IMR-90 (cell line): ENCODE measurements at regions not wholly inside any gene's neighbourhood (a gene's known extent, or its start where the extent isn't known, plus 50 kb on each side); places are given as distances from the start of the nearest gene placed in this dataset.

Experiments
- ATAC-seq: fragments of 200-7000 bp; cut with Tn5 transposase; 2 replicates; pipeline ENCODE4 v1.9.1; 2020; ENCODE audit warnings: low read depth, mild to moderate bottlenecking, moderate library complexity
- BruUV-seq: library from RNA; stranded (reverse); fragments of 400-500 nt; replicated peaks from 2 replicates; lab custom pipeline; 2021; lab: Mats Ljungman, UMichigan
- CTCF ChIA-PET: fragments of 300-600 bp; formaldehyde crosslinking; extraction: SDS; loops from one replicate; lab custom pipeline; 2021; ENCODE audit warnings: antibody characterized with exemption; lab: Yijun Ruan, JAX
- POLR2A ChIA-PET: fragments of 300-600 bp; sonication (Branson Sonifier 250); formaldehyde crosslinking; loops from one replicate; lab custom pipeline; 2022; ENCODE audit warnings: antibody characterized with exemption; ENCODE audit not compliant: unreplicated experiment; lab: Charles Lee
- DNase-seq: peaks from one replicate; pipeline ENCODE4 v3.0.0; 2013
- H2AFZ ChIP-seq: replicated peaks from 2 replicates; pipeline ENCODE3; 2013; ENCODE audit warnings: low read length, mild to moderate bottlenecking; ENCODE audit not compliant: poor library complexity
- H2AK5ac ChIP-seq: 2 replicates; pipeline ENCODE4 v1.6.1; 2013; ENCODE audit warnings: low read depth, low read length, inconsistent platforms
- H2AK9ac ChIP-seq: replicated peaks from 2 replicates; pipeline ENCODE3; 2013; ENCODE audit warnings: mild to moderate bottlenecking, low read depth, low read length, moderate library complexity; ENCODE audit not compliant: poor library complexity
- H2BK120ac ChIP-seq: 2 replicates; pipeline ENCODE4 v1.6.1; 2013; ENCODE audit warnings: low read depth, low read length, inconsistent platforms
- H2BK15ac ChIP-seq: 3 replicates; pipeline ENCODE4 v1.6.1; 2013; ENCODE audit warnings: low read depth, low read length, inconsistent platforms
- H2BK20ac ChIP-seq: 2 replicates; pipeline ENCODE4 v1.6.1; 2013; ENCODE audit warnings: low read depth, mild to moderate bottlenecking, inconsistent platforms, low read length, moderate library complexity
- H2BK5ac ChIP-seq: 2 replicates; pipeline ENCODE4 v1.6.1; 2013; ENCODE audit warnings: mild to moderate bottlenecking, low read depth, low read length, inconsistent platforms; ENCODE audit not compliant: poor library complexity, severe bottlenecking
- H3K14ac ChIP-seq: replicated peaks from 2 replicates; pipeline ENCODE4 v1.6.1; 2013; ENCODE audit warnings: low read depth, low read length, inconsistent platforms
- H3K18ac ChIP-seq: 2 replicates; pipeline ENCODE4 v1.6.1; 2013; ENCODE audit warnings: low read depth, low read length, control low read depth
- H3K23ac ChIP-seq: 2 replicates; pipeline ENCODE4 v1.6.1; 2013; ENCODE audit warnings: low read depth, low read length, inconsistent platforms
- H3K27ac ChIP-seq: 2 replicates; pipeline ENCODE4 v1.5.1; 2013; ENCODE audit warnings: mild to moderate bottlenecking, control low read depth, low read length; ENCODE audit not compliant: insufficient read depth
- H3K27me3 ChIP-seq: 2 replicates; pipeline ENCODE4 v1.6.1; 2013; ENCODE audit warnings: low read length; ENCODE audit not compliant: control insufficient read depth, insufficient read depth
- H3K36me3 ChIP-seq: 2 replicates; pipeline ENCODE4 v1.6.1; 2013; ENCODE audit warnings: low read length, mixed read lengths; ENCODE audit not compliant: control insufficient read depth, insufficient read depth
- H3K4ac ChIP-seq: 2 replicates; pipeline ENCODE4 v1.6.1; 2013; ENCODE audit warnings: low read depth, low read length, inconsistent platforms
- H3K4me1 ChIP-seq: 2 replicates; pipeline ENCODE4 v1.6.1; 2013; ENCODE audit warnings: low read length, mixed read lengths; ENCODE audit not compliant: control insufficient read depth, insufficient read depth
- H3K4me2 ChIP-seq: 2 replicates; pipeline ENCODE4 v1.6.1; 2013; ENCODE audit warnings: low read depth, mild to moderate bottlenecking, control low read depth, low read length, moderate library complexity
- H3K4me3 ChIP-seq: 2 replicates; pipeline ENCODE4 v1.5.1; 2013; ENCODE audit warnings: low read depth, mild to moderate bottlenecking, control low read depth, low read length, moderate library complexity; ENCODE audit not compliant: insufficient read depth
- H3K56ac ChIP-seq: 2 replicates; pipeline ENCODE4 v1.6.1; 2013; ENCODE audit warnings: low read length, inconsistent platforms; ENCODE audit not compliant: insufficient read depth; ENCODE audit errors: extremely low read depth
- H3K79me1 ChIP-seq, 2 experiments: 2 replicates each; pipeline ENCODE4 v1.6.1; 2013; ENCODE audit warnings: low read length in 2 of 2, inconsistent platforms in 1 of 2, low read depth in 1 of 2
- H3K9ac ChIP-seq: 2 replicates; pipeline ENCODE4 v1.6.1; 2013; ENCODE audit warnings: low read depth, low read length, control low read depth
- H3K9me1 ChIP-seq: 2 replicates; pipeline ENCODE4 v1.6.1; 2013; ENCODE audit warnings: low read length, inconsistent platforms; ENCODE audit not compliant: insufficient read depth
- H3K9me3 ChIP-seq: 2 replicates; pipeline ENCODE4 v1.6.1; 2013; ENCODE audit warnings: low read length; ENCODE audit not compliant: control insufficient read depth, insufficient read depth
- H4K20me1 ChIP-seq: 2 replicates; pipeline ENCODE4 v1.6.1; 2013; ENCODE audit warnings: low read length, inconsistent platforms; ENCODE audit not compliant: insufficient read depth
- H4K5ac ChIP-seq: 2 replicates; pipeline ENCODE4 v1.6.1; 2013; ENCODE audit warnings: mild to moderate bottlenecking, low read depth, low read length, control low read depth
- H4K8ac ChIP-seq, 2 experiments: 2 replicates each; pipeline ENCODE4 v1.6.1; 2013; ENCODE audit warnings: low read depth in 2 of 2, low read length in 2 of 2, control low read depth in 1 of 2, inconsistent platforms in 1 of 2
- H4K91ac ChIP-seq: 2 replicates; pipeline ENCODE4 v1.6.1; 2013; ENCODE audit warnings: low read depth, low read length, inconsistent platforms; ENCODE audit not compliant: insufficient read depth
- BHLHE40 ChIP-seq: fragments of 150-350 bp; IDR thresholded peaks from 2 replicates; pipeline ENCODE4 v1.6.1; 2016; ENCODE audit warnings: mild to moderate bottlenecking, low read depth, low read length
- CEBPB ChIP-seq: IDR thresholded peaks from 2 replicates; pipeline ENCODE4 v1.6.1; 2012; ENCODE audit warnings: low read depth, low read length, improper control_type of control experiment
- CHD1 ChIP-seq: IDR thresholded peaks from 2 replicates; pipeline ENCODE4 v1.6.1; 2012; ENCODE audit warnings: low read depth, low read length, improper control_type of control experiment
- CTCF ChIP-seq: conservative IDR thresholded peaks from 2 replicates; pipeline ENCODE4 v1.5.1; 2012; ENCODE audit warnings: mild to moderate bottlenecking, low read depth, low read length, improper control_type of control experiment
- ELK1 ChIP-seq: fragments of 150-350 bp; IDR thresholded peaks from 2 replicates; pipeline ENCODE4 v1.6.1; 2016; ENCODE audit warnings: low read depth, mild to moderate bottlenecking, low read length, moderate library complexity, borderline replicate concordance
- FOS ChIP-seq: fragments of 150-350 bp; IDR thresholded peaks from 2 replicates; pipeline ENCODE4 v1.6.1; 2016; ENCODE audit warnings: low read depth, low read length
- MAFK ChIP-seq: IDR thresholded peaks from 2 replicates; pipeline ENCODE4 v1.6.1; 2012; ENCODE audit warnings: low read depth, low read length, improper control_type of control experiment
- MAZ ChIP-seq: IDR thresholded peaks from 2 replicates; pipeline ENCODE4 v1.6.1; 2012; ENCODE audit warnings: low read depth, mild to moderate bottlenecking, low read length, improper control_type of control experiment, moderate library complexity, borderline replicate concordance
- MXI1 ChIP-seq: IDR thresholded peaks from 2 replicates; pipeline ENCODE4 v1.6.1; 2012; ENCODE audit warnings: low read depth, mild to moderate bottlenecking, low read length, moderate library complexity, borderline replicate concordance
- NFE2L2 ChIP-seq: fragments of 150-350 bp; IDR thresholded peaks from 2 replicates; pipeline ENCODE4 v1.6.1; 2016; ENCODE audit warnings: low read depth, mild to moderate bottlenecking, low read length
- POLR2A ChIP-seq: IDR thresholded peaks from 2 replicates; pipeline ENCODE4 v1.6.1; 2012; ENCODE audit warnings: mild to moderate bottlenecking, low read depth, low read length
- RAD21 ChIP-seq: IDR thresholded peaks from 2 replicates; pipeline ENCODE4 v1.6.1; 2012; ENCODE audit warnings: low read length, improper control_type of control experiment
- RCOR1 ChIP-seq: IDR thresholded peaks from 2 replicates; pipeline ENCODE4 v1.6.1; 2012; ENCODE audit warnings: mild to moderate bottlenecking, low read length, improper control_type of control experiment; ENCODE audit not compliant: insufficient replicate concordance
- RFX5 ChIP-seq: IDR thresholded peaks from 2 replicates; pipeline ENCODE4 v1.8.0; 2012; ENCODE audit warnings: low read depth, mild to moderate bottlenecking, low read length, moderate library complexity
- SMC3 ChIP-seq: fragments of 150-350 bp; IDR thresholded peaks from 2 replicates; pipeline ENCODE4 v1.6.1; 2016; ENCODE audit warnings: low read depth, mild to moderate bottlenecking, antibody characterized with exemption, low read length, moderate library complexity
- USF2 ChIP-seq: fragments of 150-350 bp; IDR thresholded peaks from 2 replicates; pipeline ENCODE4 v1.6.1; 2017; ENCODE audit warnings: mild to moderate bottlenecking, antibody characterized with exemption, low read length, low read depth
- WGBS, 2 experiments: methylation state at CpG; one replicate each; pipeline versions ENCODE4 v1.1.5 to v1.1.7; 2013; ENCODE audit warnings: missing lambda C conversion rate in 2 of 2; ENCODE audit not compliant: insufficient read length in 1 of 2; ENCODE audit errors: extremely low coverage in 2 of 2; 5-methylcytosine and 5-hydroxymethylcytosine counted together
- dilution Hi-C: fragments of 300-500 bp; cut with HindIII; formaldehyde crosslinking; loops from one replicate; pipeline ENCODE4 v1.14.3; 2018; ENCODE audit warnings: low sequenced_read_pairs; ENCODE audit not compliant: unreplicated experiment
- in situ Hi-C: fragments of 300-500 bp; cut with MboI; formaldehyde crosslinking; loops from 3 replicates; pipeline ENCODE4 v1.14.3; 2019; ENCODE audit warnings: low sequenced_read_pairs, inconsistent platforms, mixed read lengths
- intact Hi-C: fragments of 100-400 bp; cut with micrococcal nuclease; formaldehyde crosslinking; loops from 2 replicates; pipeline ENCODE4 v1.10.0; 2022

- Histone ChIP-seq H3K4ac (peak overlapping the region; percentile 26; the same call in 1 of the 2 replicates), H3K79me1 (no peaks in the 10 kb centered on the region), H2AK9ac (peak overlapping the region; percentile 55), H3K27me3 (no peaks in the 10 kb centered on the region), H3K9me3 (no peaks in the 10 kb centered on the region; the same call in 1 of the 2 replicates), H2BK20ac (peak overlapping the region; percentile 13; the same call in 1 of the 2 replicates), H3K56ac (no peak overlapping the region), H2BK15ac (peak overlapping the region; percentile 9; the same call in 1 of the 3 replicates), H4K91ac (peak overlapping the region; percentile 20; the same call in 1 of the 2 replicates), H2BK120ac (peak overlapping the region; percentile 55; the same call in 1 of the 2 replicates), H3K36me3 (no peaks in the 10 kb centered on the region; the same call in 1 of the 2 replicates), H3K4me3 (no peak overlapping the region), H2AK5ac (no peak overlapping the region), H3K9ac (no peak overlapping the region), H3K14ac (peak overlapping the region; percentile 34; the same call in 1 of the 2 replicates), H4K20me1 (no peaks in the 10 kb centered on the region), H2BK5ac (peak overlapping the region; percentile 62), H3K9me1 (no peaks in the 10 kb centered on the region), H4K8ac (peak overlapping the region; percentile 44 to 94; a peak in 3 of 4 replicates), H3K4me1 (peaks cover 4% of the 10 kb centered on the region), H4K5ac (peak overlapping the region; percentile 88), H3K23ac (0 out of 2 replicates have a peak overlapping the region, but pooled peaks have one; percentile 50), H2AFZ (peak overlapping the region; percentile 88), H3K18ac (peak overlapping the region; percentile 79; the same call in 1 of the 2 replicates), H3K4me2 (peak overlapping the region; percentile 99; the same call in 1 of the 2 replicates), H3K27ac (no peak overlapping the region)
- CTCF ChIA-PET = no interaction called here
- peak; percentile 69 for ATAC-seq
- intact Hi-C loops (no loop called here), dilution Hi-C loops (no loop called here), in situ Hi-C loops (no loop called here)
- POLR2A ChIA-PET = no interaction called here
- peak; percentile 13 for DNase-seq
- no CpG with 5 or more reads among the region's 1 CpG for WGBS, 2 experiments
- TF ChIP-seq CTCF (no peak), SMC3 (no peak), USF2 (no peak), RAD21 (no peak), CEBPB (no peak), FOS (no peak), MAFK (no peak), MXI1 (no peak), CHD1 (no peak), NFE2L2 (no peak), RCOR1 (no peak), POLR2A (no peak), ELK1 (no peak), RFX5 (no peak), BHLHE40 (no peak), MAZ (no peak)
- BruUV-seq = no TSS peak
These were observed 214.9 kb downstream of the DSEL start for GRCh38 chr18:67301592-67301991.
